Left lung (tissue), 4 donors: ENCODE measurements at regions not wholly inside any gene's neighbourhood (a gene's known extent, or its start where the extent isn't known, plus 50 kb on each side); places are given as distances from the start of the nearest gene placed in this dataset.

Source experiments
- ATAC-seq: fragments of 200-7000 bp; cut with Tn5 transposase; one replicate; pipeline ENCODE4 v1.9.1; 2020; ENCODE audit warnings: moderate library complexity
- DNase-seq, 4 donors: peaks; one replicate each; pipeline ENCODE4 v3.0.0-alpha.2; 2013 to 2020
- H3K27ac ChIP-seq, 2 donors: fragments of 200-600 bp; sonication (generic) in 1 of 2; one replicate each; pipeline versions ENCODE4 v1.5.0 to v1.8.0; 2020 to 2021
- H3K27me3 ChIP-seq, 2 donors: fragments of 200-600 bp; sonication (generic) in 1 of 2; one replicate each; pipeline versions ENCODE4 v1.5.0 to v1.8.0; 2020 to 2021
- H3K36me3 ChIP-seq, 2 donors: fragments of 200-600 bp; sonication (generic) in 1 of 2; one replicate each; pipeline versions ENCODE4 v1.5.0 to v1.8.0; 2020 to 2021
- H3K4me1 ChIP-seq, 2 donors: fragments of 200-600 bp; one replicate each; pipeline ENCODE4 v1.8.0; 2021
- H3K4me3 ChIP-seq, 2 donors: fragments of 200-600 bp; sonication (generic) in 1 of 2; one replicate each; pipeline versions ENCODE4 v1.5.0 to v1.8.0; 2020 to 2021; ENCODE audit warnings: mild to moderate bottlenecking in 1 of 2
- H3K9me3 ChIP-seq, 2 donors: fragments of 200-600 bp; sonication (generic) in 1 of 2; one replicate each; pipeline versions ENCODE4 v1.5.0 to v1.8.0; 2020 to 2021
- intact Hi-C, 2 donors: fragments of 100-400 bp; cut with DNase I; formaldehyde crosslinking; loops; one replicate each; pipeline versions ENCODE4 v1.11.2 to v1.14.2; 2022
- TF ChIP-seq, protein P1 (sequence below), 2 donors: fragments of 200-600 bp; sonication (generic) in 1 of 2; IDR thresholded peaks; one replicate each; pipeline versions ENCODE4 v1.5.0 to v1.8.0; 2021; ENCODE audit warnings: antibody characterized with exemption in 2 of 2
- donor health status: DM: no; HTN: yes; CAD: no.
- donor health status: DM: no; HTN: no; CAD: no.

DNA sequence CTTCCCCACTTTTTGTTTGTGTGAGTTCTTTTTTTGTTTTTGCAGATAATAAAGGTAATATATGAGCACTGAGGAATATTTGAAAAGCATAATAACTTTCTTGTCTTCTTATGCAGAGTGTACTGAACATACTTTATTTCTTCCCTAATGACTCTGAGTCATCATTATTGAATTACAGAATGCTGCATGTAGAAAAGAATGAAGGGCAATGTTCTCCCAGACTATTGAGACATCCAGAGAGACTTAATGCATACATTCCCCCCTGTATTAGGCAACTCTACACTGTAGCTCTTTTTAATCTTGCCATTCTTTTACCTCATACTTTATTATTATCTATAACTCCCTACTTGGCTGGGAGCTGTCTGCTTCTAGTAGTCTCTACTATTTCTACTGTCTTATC lies 240.5 kb upstream of the ANKRD50 start:
- H3K4me3 ChIP-seq, result no peak overlapping the region
- TF ChIP-seq, protein P1, sequence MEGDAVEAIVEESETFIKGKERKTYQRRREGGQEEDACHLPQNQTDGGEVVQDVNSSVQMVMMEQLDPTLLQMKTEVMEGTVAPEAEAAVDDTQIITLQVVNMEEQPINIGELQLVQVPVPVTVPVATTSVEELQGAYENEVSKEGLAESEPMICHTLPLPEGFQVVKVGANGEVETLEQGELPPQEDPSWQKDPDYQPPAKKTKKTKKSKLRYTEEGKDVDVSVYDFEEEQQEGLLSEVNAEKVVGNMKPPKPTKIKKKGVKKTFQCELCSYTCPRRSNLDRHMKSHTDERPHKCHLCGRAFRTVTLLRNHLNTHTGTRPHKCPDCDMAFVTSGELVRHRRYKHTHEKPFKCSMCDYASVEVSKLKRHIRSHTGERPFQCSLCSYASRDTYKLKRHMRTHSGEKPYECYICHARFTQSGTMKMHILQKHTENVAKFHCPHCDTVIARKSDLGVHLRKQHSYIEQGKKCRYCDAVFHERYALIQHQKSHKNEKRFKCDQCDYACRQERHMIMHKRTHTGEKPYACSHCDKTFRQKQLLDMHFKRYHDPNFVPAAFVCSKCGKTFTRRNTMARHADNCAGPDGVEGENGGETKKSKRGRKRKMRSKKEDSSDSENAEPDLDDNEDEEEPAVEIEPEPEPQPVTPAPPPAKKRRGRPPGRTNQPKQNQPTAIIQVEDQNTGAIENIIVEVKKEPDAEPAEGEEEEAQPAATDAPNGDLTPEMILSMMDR (IDR thresholded peaks at IDR 0.05), result no peak
- intact Hi-C loops, result no loop called here
- no peak overlapping the region for H3K27ac ChIP-seq
- ATAC-seq (peak; percentile 53), DNase-seq (peak in 1 of 4 donors; percentile 29)
- no peaks in the 10 kb centered on the region for H3K36me3 ChIP-seq
- no peaks in the 10 kb centered on the region for H3K4me1 ChIP-seq
- H3K27me3 ChIP-seq, result no peaks in the 10 kb centered on the region
- H3K9me3 ChIP-seq, result peaks cover 0 to 3% of the 10 kb centered on the region in 2 donors

DNA sequence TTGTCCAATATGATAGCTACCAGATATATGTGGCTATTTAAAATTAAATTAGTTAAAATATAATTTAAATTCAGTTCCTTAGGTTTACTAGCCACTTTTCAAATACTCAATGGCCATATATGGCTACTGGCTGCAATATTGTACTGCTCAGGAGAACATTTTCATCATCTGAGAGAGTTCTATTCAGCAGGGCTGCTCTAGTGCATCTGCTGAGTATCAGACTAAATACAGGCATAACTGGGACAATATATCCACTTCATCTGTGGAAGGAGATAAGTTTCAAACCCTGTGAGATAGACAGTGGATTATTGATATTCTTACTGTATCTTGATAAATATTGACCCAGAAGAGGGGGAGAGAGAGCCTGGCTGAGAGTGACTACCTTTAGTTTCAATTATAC lies 240.1 kb upstream of the ANKRD50 start:
- Histone ChIP-seq H3K4me3 (no peak overlapping the region), H3K27ac (no peak overlapping the region), H3K9me3 (peaks cover 0 to 3% of the 10 kb centered on the region in 2 donors), H3K27me3 (no peaks in the 10 kb centered on the region), H3K4me1 (no peaks in the 10 kb centered on the region), H3K36me3 (no peaks in the 10 kb centered on the region)
- ATAC-seq (no peak), DNase-seq (no peak)
- TF ChIP-seq, protein P1 (IDR thresholded peaks at IDR 0.05), result no peak
- intact Hi-C loops, result no loop called here

DNA sequence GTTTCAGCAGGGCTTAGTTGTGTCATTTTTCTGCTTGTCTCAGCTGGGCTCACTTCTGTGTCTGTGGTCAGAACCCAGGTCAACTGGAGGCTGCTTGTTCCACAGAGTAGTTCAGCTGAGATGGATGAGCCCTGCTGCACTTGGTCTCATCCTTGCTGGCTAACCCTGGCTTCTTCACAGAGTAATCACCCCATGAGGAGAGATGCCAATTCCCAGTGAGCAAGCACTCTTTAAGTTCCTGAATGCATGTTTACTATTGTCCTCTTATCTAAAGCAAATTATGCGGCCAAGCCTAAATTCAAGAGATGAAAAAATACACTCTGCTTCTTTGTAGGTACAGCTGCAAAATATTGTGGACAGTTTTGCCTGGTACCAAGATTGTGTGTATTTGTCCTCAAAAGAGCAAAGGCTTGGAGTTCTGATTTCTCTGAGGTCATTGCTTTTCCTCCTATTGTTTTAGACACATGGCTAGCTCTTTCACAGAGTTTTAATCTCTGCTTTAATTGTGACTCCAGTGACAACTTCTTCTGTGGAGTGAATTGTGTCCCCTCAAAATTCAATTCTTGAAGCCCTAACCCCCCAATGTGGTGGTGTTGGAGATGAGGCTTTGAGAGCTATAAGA lies 236.6 kb upstream of the ANKRD50 start:
- Histone ChIP-seq H3K9me3 (peaks cover 0 to 3% of the 10 kb centered on the region in 2 donors), H3K4me1 (no peaks in the 10 kb centered on the region), H3K36me3 (no peaks in the 10 kb centered on the region), H3K27me3 (no peaks in the 10 kb centered on the region), H3K4me3 (no peak overlapping the region), H3K27ac (no peak overlapping the region)
- intact Hi-C loops, result no loop called here
- peak; percentile 69 for ATAC-seq
- DNase-seq, result no peak
- TF ChIP-seq, protein P1 (IDR thresholded peaks at IDR 0.05), result no peak

DNA sequence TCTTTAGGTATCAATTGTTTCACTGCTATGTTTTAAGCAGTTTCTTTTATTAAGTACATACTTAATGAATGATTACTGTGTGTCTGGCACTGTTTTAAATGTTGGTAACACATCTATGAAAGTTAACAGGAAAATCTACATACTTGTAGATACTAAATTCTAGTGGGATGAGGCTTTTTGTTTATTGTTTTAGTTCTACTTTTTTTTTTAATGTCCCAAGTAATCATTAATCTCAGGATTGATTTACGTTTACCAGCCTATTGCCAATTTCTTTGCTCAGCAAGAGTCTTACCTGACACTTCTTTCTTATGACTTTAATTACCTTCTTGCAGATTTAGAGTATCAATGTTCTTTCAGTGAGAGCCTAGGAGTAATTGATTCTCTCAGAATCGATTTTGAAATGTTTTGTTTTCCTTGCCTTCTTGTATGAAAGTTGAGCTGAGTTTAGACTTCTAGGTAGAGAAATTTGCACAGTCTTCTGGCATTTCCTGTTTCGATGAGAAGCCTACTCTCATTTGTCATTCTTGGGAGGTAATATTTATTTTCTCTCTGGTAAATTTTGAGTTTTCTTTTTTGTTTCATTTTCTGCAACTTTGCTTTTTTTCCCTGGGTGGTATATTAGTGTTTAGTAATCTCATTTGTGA lies 235.2 kb upstream of the ANKRD50 start:
- Histone ChIP-seq H3K4me1 (no peaks in the 10 kb centered on the region), H3K9me3 (peaks cover 0 to 3% of the 10 kb centered on the region in 2 donors), H3K36me3 (no peaks in the 10 kb centered on the region), H3K27ac (no peak overlapping the region), H3K4me3 (no peak overlapping the region), H3K27me3 (no peaks in the 10 kb centered on the region)
- DNase-seq (no peak), ATAC-seq (no peak)
- TF ChIP-seq, protein P1 (IDR thresholded peaks at IDR 0.05), result no peak
- intact Hi-C loops, result no loop called here

DNA sequence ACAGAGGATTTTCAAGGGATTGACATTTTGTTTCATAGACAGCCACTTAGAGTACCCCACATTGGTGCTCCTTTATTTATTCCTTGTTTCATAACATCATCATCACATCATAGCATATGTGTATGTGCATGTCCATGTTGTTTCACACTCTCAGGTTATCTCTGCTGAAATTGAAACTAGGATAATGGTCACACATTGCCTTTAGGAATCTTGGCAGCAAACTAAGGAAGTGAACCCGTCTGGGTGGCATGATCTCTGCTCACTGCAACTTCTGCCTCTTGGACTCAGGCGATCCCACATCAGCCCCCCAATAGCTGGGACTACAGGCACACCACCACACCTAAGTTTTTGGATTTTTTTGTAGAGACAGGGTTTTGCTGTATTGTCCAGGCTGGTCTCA lies 234.2 kb upstream of the ANKRD50 start:
- H3K9me3 ChIP-seq, result peaks cover 0 to 3% of the 10 kb centered on the region in 2 donors
- ATAC-seq (peak; percentile 17), DNase-seq (no peak)
- intact Hi-C loops, result no loop called here
- H3K27ac ChIP-seq, result no peak overlapping the region
- no peaks in the 10 kb centered on the region for H3K36me3 ChIP-seq
- H3K27me3 ChIP-seq, result no peaks in the 10 kb centered on the region
- no peaks in the 10 kb centered on the region for H3K4me1 ChIP-seq
- H3K4me3 ChIP-seq, result no peak overlapping the region
- TF ChIP-seq, protein P1 (IDR thresholded peaks at IDR 0.05), result no peak
